SK-N-SH treated with all-trans-retinoic acid at 6 μM for 48 hours (cell line): ENCODE measurements at regions not wholly inside any gene's neighbourhood (a gene's known extent, or its start where the extent isn't known, plus 50 kb on each side); places are given as distances from the start of the nearest gene placed in this dataset.

Source experiments
- ATAC-seq: fragments of 200-7000 bp; cut with Tn5 transposase; 3 replicates; pipeline ENCODE4 v1.9.1; 2020; ENCODE audit warnings: mild to moderate bottlenecking, moderate library complexity
- BACH2 ChIP-seq: fragments of 250-450 bp; sonication (Bioruptor Pico); IDR thresholded peaks from 2 replicates; pipeline ENCODE4 v1.9.0; 2021; ENCODE audit warnings: mild to moderate bottlenecking, borderline replicate concordance
- CREB5 ChIP-seq: fragments of 250-450 bp; sonication (Bioruptor Pico); IDR thresholded peaks from 2 replicates; pipeline ENCODE4 v1.5.1; 2020; ENCODE audit warnings: low read depth, mild to moderate bottlenecking, moderate library complexity
- CSDC2 ChIP-seq: fragments of 250-450 bp; sonication (Bioruptor Pico); IDR thresholded peaks from 2 replicates; pipeline ENCODE4 v1.5.0; 2020; ENCODE audit warnings: mild to moderate bottlenecking, moderate library complexity
- CSRNP3 ChIP-seq: fragments of 250-450 bp; sonication (Bioruptor Pico); IDR thresholded peaks from 2 replicates; pipeline ENCODE4 v1.5.1; 2021; ENCODE audit warnings: mild to moderate bottlenecking, moderate library complexity
- ESRRG ChIP-seq: fragments of 250-450 bp; sonication (Bioruptor Pico); IDR thresholded peaks from 2 replicates; pipeline ENCODE4 v1.6.1; 2021; ENCODE audit warnings: mild to moderate bottlenecking
- GLIS3 ChIP-seq: fragments of 250-450 bp; sonication (Bioruptor Pico); IDR thresholded peaks from 2 replicates; pipeline ENCODE4 v1.5.0; 2020; ENCODE audit warnings: mild to moderate bottlenecking, moderate library complexity
- ISL1 ChIP-seq: fragments of 250-450 bp; sonication (Bioruptor Pico); IDR thresholded peaks from 2 replicates; pipeline ENCODE4 v2.1.2; 2022; ENCODE audit warnings: mild to moderate bottlenecking, moderate library complexity
- OSR1 ChIP-seq: fragments of 250-450 bp; sonication (Bioruptor Pico); IDR thresholded peaks from 2 replicates; pipeline ENCODE4 v1.8.0; 2022; ENCODE audit warnings: moderate library complexity, mild to moderate bottlenecking, inconsistent platforms
- PATZ1 ChIP-seq: fragments of 250-450 bp; sonication (Bioruptor Pico); IDR thresholded peaks from 2 replicates; pipeline ENCODE4 v1.8.0; 2020; ENCODE audit warnings: mild to moderate bottlenecking, moderate library complexity, borderline replicate concordance
- POU6F1 ChIP-seq: fragments of 250-450 bp; sonication (Bioruptor Pico); IDR thresholded peaks from 2 replicates; pipeline ENCODE4 v1.8.0; 2021; ENCODE audit warnings: low read depth, mild to moderate bottlenecking, moderate library complexity, borderline replicate concordance
- PPARA ChIP-seq: fragments of 250-450 bp; sonication (Bioruptor Pico); IDR thresholded peaks from 2 replicates; pipeline ENCODE4 v1.5.0; 2020; ENCODE audit warnings: mild to moderate bottlenecking, borderline replicate concordance
- RARB ChIP-seq: fragments of 250-450 bp; sonication (Bioruptor Pico); IDR thresholded peaks from 2 replicates; pipeline ENCODE4 v1.8.0; 2021; ENCODE audit warnings: mild to moderate bottlenecking, moderate library complexity
- SNAI2 ChIP-seq: fragments of 250-450 bp; sonication (Bioruptor Pico); IDR thresholded peaks from 2 replicates; pipeline ENCODE4 v1.5.0; 2020; ENCODE audit warnings: mild to moderate bottlenecking, moderate library complexity
- TCF4 ChIP-seq: fragments of 250-450 bp; sonication (Bioruptor Pico); IDR thresholded peaks from 2 replicates; pipeline ENCODE4 v1.8.0; 2021; ENCODE audit warnings: mild to moderate bottlenecking, moderate library complexity, borderline replicate concordance
- TSHZ2 ChIP-seq: fragments of 250-450 bp; sonication (Bioruptor Pico); IDR thresholded peaks from 2 replicates; pipeline ENCODE4 v1.5.0; 2020; ENCODE audit warnings: mild to moderate bottlenecking, moderate library complexity
- ZC3H10 ChIP-seq: fragments of 250-450 bp; sonication (Bioruptor Pico); IDR thresholded peaks from 2 replicates; pipeline ENCODE4 v1.5.1; 2021; ENCODE audit warnings: mild to moderate bottlenecking, moderate library complexity
- ZFP3 ChIP-seq: fragments of 250-450 bp; sonication (Bioruptor Pico); IDR thresholded peaks from 2 replicates; pipeline ENCODE4 v1.5.0; 2020; ENCODE audit warnings: mild to moderate bottlenecking, moderate library complexity
- ZFP30 ChIP-seq: fragments of 450-650 bp; formaldehyde crosslinking; IDR thresholded peaks from 2 replicates; pipeline ENCODE4 v1.5.0; 2022; ENCODE audit warnings: mild to moderate bottlenecking, moderate library complexity
- ZNF70 ChIP-seq: fragments of 450-650 bp; formaldehyde crosslinking; IDR thresholded peaks from 2 replicates; pipeline ENCODE4 v1.5.0; 2020; ENCODE audit warnings: mild to moderate bottlenecking, moderate library complexity
- ZNF8 ChIP-seq: fragments of 450-650 bp; formaldehyde crosslinking; IDR thresholded peaks from 2 replicates; pipeline ENCODE4 v1.5.0; 2020; ENCODE audit warnings: mild to moderate bottlenecking, moderate library complexity

GRCh38 chr13:104648291-104648690 lies 1582.1 kb upstream of the SLC10A2 start:
- TF ChIP-seq ZFP3 (CRISPR knock-in tag) (no peak), TSHZ2 (no peak), CSDC2 (CRISPR knock-in tag) (no peak), ZNF8 (CRISPR knock-in tag) (no peak), ZNF70 (no peak), TCF4 (CRISPR knock-in tag) (no peak), ESRRG (CRISPR knock-in tag) (no peak), GLIS3 (no peak), CREB5 (no peak), SNAI2 (CRISPR knock-in tag) (no peak), OSR1 (CRISPR knock-in tag) (no peak), RARB (CRISPR knock-in tag) (no peak)

GRCh38 chr13:104645786-104646185 lies 1579.6 kb upstream of the SLC10A2 start:
- no peak for TF ChIP-seq PPARA
- ATAC-seq, result no peak

More at GRCh38 chr13:104648291-104648690, 1582.1 kb upstream of the SLC10A2 start:
- ATAC-seq, result no peak

GRCh38 chr13:104641309-104641708 lies 1575.1 kb upstream of the SLC10A2 start:
- no peak for TF ChIP-seq SNAI2 (CRISPR knock-in tag)
- TF ChIP-seq BACH2 (CRISPR knock-in tag), result no peak
- TF ChIP-seq ISL1, result peak; percentile 66
- TF ChIP-seq PPARA, result no peak
- no peak for TF ChIP-seq ZNF8 (CRISPR knock-in tag)
- TF ChIP-seq ZC3H10 (CRISPR knock-in tag), result no peak
- no peak for TF ChIP-seq GLIS3
- TF ChIP-seq ZFP30 (CRISPR knock-in tag), result no peak
- TF ChIP-seq, all 23 proteins: peak for 1
- ATAC-seq, result peak; percentile 68

GRCh38 chr13:104635879-104636278 lies 1569.7 kb upstream of the SLC10A2 start:
- TF ChIP-seq ISL1, result no peak
- no peak for TF ChIP-seq ZNF8 (CRISPR knock-in tag)
- no peak for TF ChIP-seq ZNF70
- no peak for ATAC-seq

GRCh38 chr13:104634016-104634415 lies 1567.8 kb upstream of the SLC10A2 start:
- TF ChIP-seq SNAI2 (CRISPR knock-in tag) (no peak), OSR1 (CRISPR knock-in tag) (no peak), ZFP3 (CRISPR knock-in tag) (no peak), ESRRG (CRISPR knock-in tag) (no peak), BACH2 (CRISPR knock-in tag) (no peak), TSHZ2 (no peak), ZNF8 (CRISPR knock-in tag) (no peak), PPARA (no peak), PATZ1 (no peak), ZC3H10 (CRISPR knock-in tag) (no peak), POU6F1 (no peak), TCF4 (CRISPR knock-in tag) (no peak), CSRNP3 (CRISPR knock-in tag) (no peak), ISL1 (no peak), RARB (CRISPR knock-in tag) (no peak)
- no peak for ATAC-seq
